Hepatocyte (in vitro differentiated cells): ENCODE measurements at regions not wholly inside any gene's neighbourhood (a gene's known extent, or its start where the extent isn't known, plus 50 kb on each side); places are given as distances from the start of the nearest gene placed in this dataset.
"Not testable (repeated sequence)": the region's sequence is repeated elsewhere in the genome, so short reads cannot be mapped to it uniquely, and the experiment has no call there.

Experiments
- DNase-seq: peaks from one replicate; pipeline ENCODE4 v3.0.0-alpha.2; 2016; ENCODE audit warnings: low spot score
- H2AFZ ChIP-seq: fragments of 200-600 bp; sonication (generic); 2 replicates; pipeline ENCODE4 v1.6.0; 2016; ENCODE audit warnings: antibody characterized with exemption, mild to moderate bottlenecking
- H3K27ac ChIP-seq: fragments of 200-600 bp; sonication (generic); 2 replicates; pipeline ENCODE4 v1.5.1; 2016; ENCODE audit warnings: mild to moderate bottlenecking
- H3K27me3 ChIP-seq: fragments of 200-600 bp; sonication (generic); 2 replicates; pipeline ENCODE4 v1.6.1; 2016
- H3K36me3 ChIP-seq: fragments of 200-600 bp; sonication (generic); replicated peaks from 2 replicates; pipeline ENCODE4 v1.5.1; 2016; ENCODE audit warnings: low read depth; ENCODE audit not compliant: insufficient read depth
- H3K4me1 ChIP-seq: fragments of 200-600 bp; sonication (generic); 2 replicates; pipeline ENCODE4 v1.5.1; 2016; ENCODE audit warnings: mild to moderate bottlenecking, moderate library complexity; ENCODE audit not compliant: insufficient read depth
- H3K4me2 ChIP-seq: fragments of 200-600 bp; sonication (generic); 2 replicates; pipeline ENCODE4 v1.6.0; 2016
- H3K4me3 ChIP-seq: fragments of 200-600 bp; sonication (generic); 2 replicates; pipeline ENCODE4 v1.5.1; 2016; ENCODE audit warnings: mild to moderate bottlenecking
- H3K79me2 ChIP-seq: fragments of 200-600 bp; sonication (generic); 2 replicates; pipeline ENCODE4 v1.6.0; 2017; ENCODE audit warnings: mild to moderate bottlenecking
- H3K9me2 ChIP-seq: fragments of 200-600 bp; sonication (generic); replicated peaks from 2 replicates; pipeline ENCODE4 v1.6.0; 2017; ENCODE audit warnings: mild to moderate bottlenecking; ENCODE audit not compliant: insufficient read depth
- H3K9me3 ChIP-seq: fragments of 200-600 bp; sonication (generic); 2 replicates; pipeline ENCODE4 v1.5.1; 2016; ENCODE audit warnings: low read depth, mild to moderate bottlenecking
- H4K20me1 ChIP-seq: fragments of 200-600 bp; sonication (generic); 2 replicates; pipeline ENCODE4 v1.6.0; 2016; ENCODE audit warnings: mild to moderate bottlenecking; ENCODE audit not compliant: insufficient read depth, poor library complexity, severe bottlenecking
- EZH2 ChIP-seq: fragments of 200-600 bp; sonication (generic); IDR thresholded peaks from 2 replicates; pipeline ENCODE4 v1.6.1; 2016; ENCODE audit warnings: antibody characterized with exemption, mild to moderate bottlenecking, borderline replicate concordance
- EZH2phosphoT487 ChIP-seq: fragments of 200-600 bp; sonication (generic); IDR thresholded peaks from one replicate; pipeline ENCODE4 v1.6.1; 2018; ENCODE audit warnings: antibody characterized with exemption, mild to moderate bottlenecking, low read depth, moderate library complexity; ENCODE audit not compliant: unreplicated experiment, severe bottlenecking
- WGBS: methylation state at CpG from one replicate; pipeline ENCODE4 v1.1.6; 2016; ENCODE audit warnings: low lambda C conversion rate; ENCODE audit errors: missing lambda C conversion rate; 5-methylcytosine and 5-hydroxymethylcytosine counted together
- TF ChIP-seq, protein P1 (sequence below): fragments of 200-600 bp; sonication (generic); IDR thresholded peaks from 2 replicates; pipeline ENCODE4 v1.5.1; 2016; ENCODE audit warnings: antibody characterized with exemption, mild to moderate bottlenecking; ENCODE audit not compliant: poor library complexity

DNA sequence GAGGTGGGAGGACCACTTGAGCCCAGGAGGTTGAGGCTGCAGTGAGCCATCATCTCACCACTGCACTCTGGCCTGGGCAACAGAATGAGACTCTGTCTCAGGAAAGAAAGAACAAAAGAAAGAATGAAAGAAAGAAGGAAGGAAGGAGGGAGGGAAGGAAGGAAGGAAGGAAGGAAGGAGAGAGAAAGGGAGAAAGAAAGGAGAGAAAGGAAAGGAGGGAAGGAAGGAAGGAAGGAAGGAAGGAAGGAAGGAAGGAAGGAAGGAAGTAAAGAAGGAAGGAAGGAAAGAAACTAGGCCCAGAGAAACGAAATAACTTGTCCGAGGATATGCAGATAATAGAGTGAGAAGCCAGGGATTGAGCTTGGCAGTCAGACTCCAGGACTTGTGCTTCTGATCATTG, 102.1 kb downstream of the SKIDA1 start:
- no peak overlapping the region for H2AFZ ChIP-seq
- H3K4me2 ChIP-seq = no peak overlapping the region
- no peaks in the 10 kb centered on the region for H3K9me3 ChIP-seq
- no peaks in the 10 kb centered on the region for H4K20me1 ChIP-seq
- H3K4me3 ChIP-seq = no peak overlapping the region
- no peaks in the 10 kb centered on the region for H3K9me2 ChIP-seq
- no peaks in the 10 kb centered on the region for H3K79me2 ChIP-seq
- 92% methylated on average over 2 of the region's 2 CpGs for WGBS
- H3K27me3 ChIP-seq = no peaks in the 10 kb centered on the region
- no peak for TF ChIP-seq EZH2phosphoT487
- TF ChIP-seq, protein P1, sequence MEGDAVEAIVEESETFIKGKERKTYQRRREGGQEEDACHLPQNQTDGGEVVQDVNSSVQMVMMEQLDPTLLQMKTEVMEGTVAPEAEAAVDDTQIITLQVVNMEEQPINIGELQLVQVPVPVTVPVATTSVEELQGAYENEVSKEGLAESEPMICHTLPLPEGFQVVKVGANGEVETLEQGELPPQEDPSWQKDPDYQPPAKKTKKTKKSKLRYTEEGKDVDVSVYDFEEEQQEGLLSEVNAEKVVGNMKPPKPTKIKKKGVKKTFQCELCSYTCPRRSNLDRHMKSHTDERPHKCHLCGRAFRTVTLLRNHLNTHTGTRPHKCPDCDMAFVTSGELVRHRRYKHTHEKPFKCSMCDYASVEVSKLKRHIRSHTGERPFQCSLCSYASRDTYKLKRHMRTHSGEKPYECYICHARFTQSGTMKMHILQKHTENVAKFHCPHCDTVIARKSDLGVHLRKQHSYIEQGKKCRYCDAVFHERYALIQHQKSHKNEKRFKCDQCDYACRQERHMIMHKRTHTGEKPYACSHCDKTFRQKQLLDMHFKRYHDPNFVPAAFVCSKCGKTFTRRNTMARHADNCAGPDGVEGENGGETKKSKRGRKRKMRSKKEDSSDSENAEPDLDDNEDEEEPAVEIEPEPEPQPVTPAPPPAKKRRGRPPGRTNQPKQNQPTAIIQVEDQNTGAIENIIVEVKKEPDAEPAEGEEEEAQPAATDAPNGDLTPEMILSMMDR = no peak
- no peak for TF ChIP-seq EZH2
- H3K4me1 ChIP-seq = no peaks in the 10 kb centered on the region
- no peak for DNase-seq
- H3K27ac ChIP-seq = no peak overlapping the region
- H3K36me3 ChIP-seq = no peaks in the 10 kb centered on the region

DNA sequence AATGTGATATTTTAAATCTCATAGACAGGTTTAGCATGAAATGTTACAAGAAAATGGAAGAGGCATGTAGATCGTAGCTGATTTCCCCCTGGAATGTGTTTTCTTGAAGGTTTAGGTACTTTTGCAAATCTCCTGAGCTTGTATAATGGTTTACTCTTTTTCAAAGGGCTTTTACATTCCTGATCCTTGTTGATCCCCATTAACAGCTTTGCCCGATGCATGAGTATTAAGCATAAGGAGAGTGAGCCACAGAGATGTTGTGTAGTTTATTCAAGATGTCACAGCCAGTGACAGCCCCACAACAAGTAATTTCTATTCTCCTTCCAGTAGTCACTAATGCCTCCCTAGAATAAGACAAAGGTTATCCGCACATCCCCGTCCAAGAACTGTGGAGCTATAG, 103.7 kb downstream of the SKIDA1 start:
- TF ChIP-seq EZH2 (no peak), EZH2phosphoT487 (no peak)
- TF ChIP-seq, protein P1 = no peak
- Histone ChIP-seq H3K9me2 (no peaks in the 10 kb centered on the region), H4K20me1 (no peaks in the 10 kb centered on the region), H3K4me1 (no peaks in the 10 kb centered on the region), H3K27me3 (no peaks in the 10 kb centered on the region), H3K4me3 (no peak overlapping the region), H3K36me3 (no peaks in the 10 kb centered on the region), H2AFZ (no peak overlapping the region), H3K27ac (no peak overlapping the region), H3K79me2 (no peaks in the 10 kb centered on the region), H3K4me2 (no peak overlapping the region), H3K9me3 (no peaks in the 10 kb centered on the region)
- DNase-seq = no peak
- WGBS = 77% methylated on average over 4 of the region's 4 CpGs

DNA sequence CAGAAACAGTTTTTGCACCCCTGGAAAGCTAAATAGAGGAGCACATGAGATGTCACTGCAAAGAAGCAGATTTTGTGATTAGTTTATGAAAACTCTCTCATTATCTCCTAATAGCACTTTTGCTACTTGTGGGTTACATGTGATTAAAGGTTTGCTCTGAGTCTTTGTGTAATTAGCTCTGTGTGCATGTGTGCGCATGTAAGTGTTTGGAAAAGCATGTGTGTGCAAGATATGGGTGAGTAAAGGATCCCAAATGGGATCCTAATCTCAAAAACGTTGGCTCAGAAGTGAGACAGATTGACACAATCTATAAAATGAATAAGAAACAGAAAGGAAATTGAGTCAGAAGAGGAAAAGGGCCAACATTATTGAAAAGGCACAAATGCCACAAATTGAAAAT, 104.5 kb downstream of the SKIDA1 start:
- WGBS = 54% methylated on average over 2 of the region's 2 CpGs
- H3K36me3 ChIP-seq = no peaks in the 10 kb centered on the region
- H3K27me3 ChIP-seq = no peaks in the 10 kb centered on the region
- H2AFZ ChIP-seq = no peak overlapping the region
- no peak for TF ChIP-seq EZH2phosphoT487
- TF ChIP-seq, protein P1 = no peak
- TF ChIP-seq EZH2 = no peak
- no peak overlapping the region for H3K4me3 ChIP-seq
- H3K79me2 ChIP-seq = no peaks in the 10 kb centered on the region
- no peaks in the 10 kb centered on the region for H3K4me1 ChIP-seq
- DNase-seq = no peak
- no peak overlapping the region for H3K27ac ChIP-seq
- H4K20me1 ChIP-seq = no peaks in the 10 kb centered on the region
- H3K9me3 ChIP-seq = no peaks in the 10 kb centered on the region
- no peaks in the 10 kb centered on the region for H3K9me2 ChIP-seq
- no peak overlapping the region for H3K4me2 ChIP-seq

DNA sequence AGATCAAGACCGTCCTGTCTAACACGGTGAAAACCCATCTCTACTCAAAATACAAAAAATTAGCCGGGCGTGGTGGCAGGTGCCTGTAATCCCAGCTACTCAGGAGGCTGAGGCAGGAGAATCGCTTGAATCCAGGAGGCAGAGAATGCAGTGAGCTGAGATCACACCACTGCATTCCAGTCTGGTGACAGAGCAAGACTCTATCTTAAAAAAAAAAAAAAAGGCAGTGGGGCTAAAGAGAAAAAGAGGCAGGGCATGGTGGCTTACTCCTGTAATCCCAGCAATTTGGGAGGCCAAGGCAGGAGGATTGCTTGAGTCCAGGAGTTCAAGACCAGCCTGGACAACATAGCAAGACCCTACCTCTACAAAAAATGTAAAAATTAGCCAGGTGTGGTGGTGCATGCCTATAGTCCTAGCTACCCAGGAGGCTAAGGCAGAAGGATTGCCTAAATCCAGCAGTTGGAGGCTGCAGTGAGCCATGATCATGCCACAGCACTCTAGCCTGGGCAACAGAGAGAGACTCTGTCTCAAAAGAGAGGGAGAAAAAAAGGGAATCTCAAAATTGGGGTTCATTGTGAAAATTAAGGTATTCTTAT, 106.4 kb downstream of the SKIDA1 start:
- H3K4me3 ChIP-seq, H3K9me3 ChIP-seq, H3K79me2 ChIP-seq, H3K9me2 ChIP-seq, H3K4me1 ChIP-seq, H3K4me2 ChIP-seq, H4K20me1 ChIP-seq, H3K36me3 ChIP-seq, H2AFZ ChIP-seq, H3K27me3 ChIP-seq, DNase-seq, H3K27ac ChIP-seq: not testable (repeated sequence)
- WGBS = 88% methylated on average over 5 of the region's 5 CpGs
